Dedifferentiated amniotic fluid mesenchymal stem cell (primary cell): ENCODE measurements at regions not wholly inside any gene's neighbourhood (a gene's known extent, or its start where the extent isn't known, plus 50 kb on each side); places are given as distances from the start of the nearest gene placed in this dataset.
"Not testable (repeated sequence)": the region's sequence is repeated elsewhere in the genome, so short reads cannot be mapped to it uniquely, and the experiment has no call there.

ENCODE experiments used
- DNase-seq: peaks from one replicate; pipeline ENCODE4 v3.0.0-alpha.2; 2016; ENCODE audit errors: extremely low spot score

- DNase-seq = no peak
Measured at GRCh38 chr2:126224776-126225175, 431.2 kb upstream of the GYPC start.

DNA sequence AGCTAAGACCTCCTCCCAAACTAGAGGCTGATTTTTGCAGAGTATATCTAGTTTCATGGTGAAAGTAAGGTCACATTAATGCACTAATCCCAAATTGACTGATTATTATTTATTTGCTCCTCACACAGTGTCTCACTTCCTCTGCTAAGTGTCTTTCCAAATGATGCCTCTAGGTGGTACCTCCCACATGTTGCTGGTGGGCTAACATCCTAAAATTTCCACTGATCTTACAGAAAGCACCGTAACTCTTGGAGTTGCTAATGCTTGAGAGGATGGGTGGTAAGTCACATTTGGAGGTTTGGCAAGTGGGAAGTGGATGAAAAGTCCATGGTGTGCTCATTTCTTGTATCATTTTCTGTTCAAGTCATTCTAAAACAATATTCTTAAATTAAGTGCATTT, 428.7 kb upstream of the GYPC start:
- DNase-seq = no peak

DNA sequence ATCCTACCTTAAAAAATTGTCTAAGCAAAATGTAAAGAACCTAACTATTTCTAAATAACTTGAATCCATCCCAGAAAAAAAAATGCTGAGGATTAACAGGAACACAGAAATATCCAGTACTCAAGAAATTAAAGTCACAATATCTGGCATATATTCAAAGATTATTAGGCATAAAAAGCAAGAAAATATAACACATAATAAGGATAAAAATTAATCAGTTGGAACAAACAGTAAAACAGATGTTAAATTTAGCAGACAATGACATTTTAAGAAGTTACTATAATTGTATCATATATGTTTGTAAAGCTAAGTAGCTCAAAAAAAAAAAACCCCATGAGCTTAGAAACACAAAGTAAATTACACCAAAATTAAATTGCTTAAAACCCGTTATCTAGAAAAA, 427.4 kb upstream of the GYPC start:
- DNase-seq = no peak

GRCh38 chr2:126238251-126238650, 417.7 kb upstream of the GYPC start:
- DNase-seq = no peak

DNA sequence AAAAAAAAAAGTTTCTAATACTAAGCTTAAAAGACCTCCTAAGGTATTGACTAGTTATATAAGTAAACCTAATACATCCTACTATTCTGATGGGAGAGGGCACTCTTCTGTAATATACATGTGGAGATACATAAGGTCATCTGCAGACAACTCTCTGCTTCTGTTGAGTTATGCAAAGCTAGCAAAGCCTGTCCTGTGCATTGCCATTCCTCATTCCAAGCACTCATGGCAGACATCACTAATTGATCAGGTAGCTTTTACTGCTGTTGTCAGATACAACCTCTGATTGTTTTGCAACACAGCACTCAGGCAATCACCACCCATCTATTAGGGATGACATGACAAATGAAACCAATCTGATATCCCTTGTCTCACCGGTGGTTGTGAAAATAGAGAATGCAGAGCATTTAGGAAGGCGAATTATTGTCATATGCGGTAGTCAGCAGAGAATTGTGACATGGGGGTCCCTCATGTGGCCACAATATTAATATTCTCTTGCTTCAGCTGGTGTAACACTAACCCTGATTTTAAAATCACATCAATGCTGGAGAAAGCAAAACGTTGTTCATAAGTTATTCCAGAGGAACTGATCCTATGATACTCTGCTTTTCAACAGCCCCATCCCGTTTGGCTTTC, 416.5 kb upstream of the GYPC start:
- no peak for DNase-seq

DNA sequence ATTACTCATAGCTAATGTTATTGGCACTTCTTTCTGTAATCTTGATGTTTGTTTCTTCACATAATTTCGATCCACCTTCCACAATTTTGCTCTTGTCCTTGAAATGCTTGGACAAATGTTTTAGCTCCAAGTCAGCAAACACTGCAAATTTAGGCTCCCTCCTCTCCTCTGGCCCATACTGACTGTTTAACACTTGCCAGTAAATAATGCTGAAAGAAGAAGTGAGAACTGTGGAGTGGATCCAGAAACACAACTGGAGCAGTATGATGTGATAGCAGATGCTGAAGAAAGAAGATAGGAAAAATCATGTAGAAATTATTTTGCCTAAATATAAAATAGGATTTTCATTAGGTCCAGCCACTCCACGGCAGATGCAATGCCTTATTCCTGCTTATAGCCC, 415.0 kb upstream of the GYPC start:
- DNase-seq = no peak

GRCh38 chr2:126241411-126241810, 414.5 kb upstream of the GYPC start:
- no peak for DNase-seq

- no peak for DNase-seq
Measured at GRCh38 chr2:126244937-126245336, 411.0 kb upstream of the GYPC start.

DNA sequence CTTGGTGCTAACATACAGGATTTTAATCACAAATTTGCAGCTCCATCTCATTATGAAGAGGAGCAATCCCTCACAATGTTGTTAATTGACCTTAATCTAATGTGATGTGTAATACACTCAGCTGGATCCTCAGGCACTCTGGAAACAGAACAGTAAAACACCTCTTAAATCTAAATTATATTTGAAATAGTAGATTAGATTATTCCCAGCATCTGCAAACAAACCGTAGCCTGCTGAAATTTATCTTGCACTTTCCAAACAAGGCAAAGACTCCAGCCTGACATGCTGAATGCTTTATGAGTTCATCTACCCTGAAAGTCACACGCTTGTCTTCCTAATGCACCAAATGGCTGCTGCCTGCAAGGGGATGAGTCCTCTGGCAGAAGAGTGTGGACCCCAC, 402.3 kb upstream of the GYPC start:
- no peak for DNase-seq

DNA sequence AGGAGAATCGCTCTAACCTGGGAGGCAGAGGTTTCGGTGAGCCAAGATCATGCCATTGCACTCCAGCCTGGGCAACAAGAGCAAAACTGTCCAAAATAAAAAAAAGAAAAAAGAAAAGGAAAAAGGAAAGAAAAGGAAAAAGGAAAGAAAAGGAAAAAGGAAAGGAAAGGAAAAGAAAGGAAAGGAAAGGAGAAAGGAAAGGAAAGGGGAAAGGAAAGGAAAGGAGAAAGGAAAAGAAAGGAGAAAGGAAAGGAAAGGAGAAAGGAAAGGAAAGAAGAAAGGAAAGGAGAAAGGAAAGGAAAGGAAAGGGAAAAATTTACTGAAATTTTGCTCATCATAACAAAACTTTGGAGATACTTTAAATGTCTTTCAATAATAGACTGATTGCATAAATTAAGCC, 391.3 kb upstream of the GYPC start:
- no peak for DNase-seq

- no peak for DNase-seq
Measured at GRCh38 chr2:126269911-126270310, 386.0 kb upstream of the GYPC start.

GRCh38 chr2:126270587-126270986, 385.4 kb upstream of the GYPC start:
- DNase-seq = no peak

DNA sequence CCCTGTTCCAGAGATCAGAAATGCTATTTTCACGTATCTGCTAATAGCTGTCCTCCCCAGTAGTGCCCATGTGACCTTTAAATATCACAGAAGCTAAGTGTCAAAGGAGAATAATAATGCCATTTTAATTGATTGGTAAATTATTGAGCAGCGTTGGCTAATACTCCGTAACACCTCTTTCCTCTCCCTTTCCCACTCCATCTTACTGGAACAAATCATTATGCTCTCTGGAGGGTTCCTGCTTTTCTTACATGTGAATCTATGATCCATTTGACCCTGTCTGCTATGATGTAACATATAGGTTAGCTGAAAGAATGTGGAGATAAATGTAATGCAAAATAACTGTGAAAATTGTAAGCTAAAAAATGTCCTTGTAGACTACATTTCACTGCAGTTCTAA, 383.6 kb upstream of the GYPC start:
- DNase-seq = no peak

GRCh38 chr2:126275098-126275497, 380.9 kb upstream of the GYPC start:
- DNase-seq = no peak

- not testable (repeated sequence) for DNase-seq
Measured at GRCh38 chr2:126276268-126276667, 379.7 kb upstream of the GYPC start.

- no peak for DNase-seq
Measured at GRCh38 chr2:126288362-126288761, 367.6 kb upstream of the GYPC start.

DNA sequence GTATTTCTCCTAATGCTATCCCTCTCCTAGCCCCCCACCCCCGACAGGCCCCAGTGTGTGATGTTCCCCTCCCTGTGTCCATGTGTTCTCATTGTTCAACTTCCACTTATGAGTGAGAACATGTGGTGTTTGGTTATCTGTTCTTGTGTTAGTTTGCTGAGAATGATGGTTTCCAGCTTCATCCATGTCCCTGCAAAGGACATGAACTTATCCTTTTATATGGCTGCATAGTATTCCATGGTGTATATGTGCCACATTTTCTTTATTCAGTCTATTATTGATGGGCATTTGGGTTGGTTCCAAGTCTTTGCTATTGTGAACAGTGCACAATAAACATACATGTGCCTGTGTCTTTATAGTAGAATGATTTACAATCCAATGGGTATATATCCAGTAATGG, 362.0 kb upstream of the GYPC start:
- not testable (repeated sequence) for DNase-seq

GRCh38 chr2:126299469-126299976, 356.4 kb upstream of the GYPC start:
- no peak for DNase-seq

- DNase-seq = no peak
Measured at GRCh38 chr2:126300348-126300747, 355.6 kb upstream of the GYPC start.

DNA sequence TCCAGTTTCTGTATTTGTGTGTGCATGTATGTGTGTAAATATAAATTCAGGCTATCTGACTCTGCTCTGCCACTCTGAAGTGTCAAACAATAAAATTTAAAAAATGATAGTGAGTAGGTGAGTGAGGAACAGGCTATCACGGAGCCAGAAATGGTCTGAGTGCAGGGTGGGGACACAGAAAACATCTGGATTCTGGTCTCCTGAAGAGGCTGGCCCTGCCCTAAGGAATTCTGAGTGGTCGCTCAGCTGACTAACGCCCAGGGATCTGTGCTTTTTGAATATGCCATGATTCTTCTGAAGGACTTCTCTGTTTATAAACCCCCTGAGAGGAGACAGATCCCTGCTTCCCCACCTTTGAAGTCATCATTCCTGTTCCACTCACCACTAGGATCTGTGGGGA, 353.9 kb upstream of the GYPC start:
- no peak for DNase-seq

DNA sequence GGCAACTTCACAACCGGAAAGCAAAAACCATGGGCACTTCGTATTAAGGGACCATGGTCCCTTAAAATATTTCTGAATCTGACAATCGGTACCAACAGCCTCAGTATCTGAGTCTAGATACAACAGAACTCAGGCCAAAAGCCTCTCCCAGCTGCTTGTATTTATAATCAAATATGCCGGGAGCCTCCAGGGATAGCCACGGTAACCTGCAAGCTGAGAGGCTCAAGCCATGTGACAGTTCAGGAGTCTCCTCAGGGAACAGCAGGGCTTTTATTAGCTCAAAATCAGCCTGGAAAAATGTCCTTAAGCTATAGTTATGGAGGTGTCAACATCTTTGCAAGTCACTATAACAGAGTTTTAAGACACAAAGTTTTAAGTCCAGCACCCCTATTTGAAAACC, 352.8 kb upstream of the GYPC start:
- DNase-seq = no peak

- no peak for DNase-seq
Measured at GRCh38 chr2:126304154-126304553, 351.8 kb upstream of the GYPC start.

GRCh38 chr2:126306539-126306938, 349.4 kb upstream of the GYPC start:
- DNase-seq = no peak

GRCh38 chr2:126307740-126308139, 348.2 kb upstream of the GYPC start:
- no peak for DNase-seq
